Neuronal stem cell (in vitro differentiated cells): ENCODE measurements at regions not wholly inside any gene's neighbourhood (a gene's known extent, or its start where the extent isn't known, plus 50 kb on each side); places are given as distances from the start of the nearest gene placed in this dataset.

Experiments
- DNase-seq: peaks from one replicate; pipeline ENCODE4 v3.0.0-alpha.2; 2013; ENCODE audit warnings: low spot score
- H2AFZ ChIP-seq: one replicate; pipeline ENCODE4 v1.6.1; 2013; ENCODE audit warnings: mild to moderate bottlenecking, low read length, inconsistent platforms
- H2AK5ac ChIP-seq: 2 replicates; pipeline ENCODE4 v1.6.1; 2013; ENCODE audit warnings: low read depth, mild to moderate bottlenecking, inconsistent platforms, low read length, moderate library complexity, mixed read lengths
- H2BK120ac ChIP-seq: 2 replicates; pipeline ENCODE4 v1.6.1; 2013; ENCODE audit warnings: low read depth, mild to moderate bottlenecking, inconsistent platforms, low read length, moderate library complexity, mixed read lengths
- H2BK12ac ChIP-seq: one replicate; pipeline ENCODE4 v1.6.1; 2013; ENCODE audit warnings: low read length, inconsistent platforms
- H2BK15ac ChIP-seq: 2 replicates; pipeline ENCODE4 v1.6.1; 2013; ENCODE audit warnings: mild to moderate bottlenecking, low read length, inconsistent platforms, mixed read lengths
- H2BK5ac ChIP-seq: one replicate; pipeline ENCODE4 v1.6.1; 2013; ENCODE audit warnings: inconsistent platforms, mild to moderate bottlenecking, low read length, moderate library complexity
- H3K14ac ChIP-seq: one replicate; pipeline ENCODE4 v1.6.1; 2013; ENCODE audit warnings: low read length, inconsistent platforms
- H3K18ac ChIP-seq: 2 replicates; pipeline ENCODE4 v1.6.1; 2013; ENCODE audit warnings: low read length, inconsistent platforms
- H3K23ac ChIP-seq: 2 replicates; pipeline ENCODE4 v1.6.1; 2013; ENCODE audit warnings: low read depth, mild to moderate bottlenecking, mixed read lengths, low read length, inconsistent platforms; ENCODE audit not compliant: poor library complexity
- H3K27ac ChIP-seq: replicated peaks from 3 replicates; pipeline ENCODE4 v1.5.1; 2013; ENCODE audit warnings: low read length, inconsistent platforms
- H3K27me3 ChIP-seq, 3 experiments: 2 replicates each; pipeline ENCODE4 v1.6.1; 2013; ENCODE audit warnings: low read length in 3 of 3, mild to moderate bottlenecking in 2 of 3, inconsistent platforms in 1 of 3, low read depth in 1 of 3, mixed read lengths in 1 of 3, moderate library complexity in 1 of 3; ENCODE audit not compliant: control insufficient read depth in 3 of 3, insufficient read depth in 3 of 3
- H3K36me3 ChIP-seq, 2 donors: replicated peaks in 1 of 2; 2 replicates each; pipeline ENCODE4 v1.6.1; 2013; ENCODE audit warnings: low read length in 2 of 2; ENCODE audit not compliant: control insufficient read depth in 2 of 2, insufficient read depth in 2 of 2
- H3K4ac ChIP-seq: 2 replicates; pipeline ENCODE4 v1.6.1; 2013; ENCODE audit warnings: inconsistent platforms, mild to moderate bottlenecking, low read length, moderate library complexity
- H3K4me1 ChIP-seq, 2 donors: 1 replicate in 1 of 2; 2 replicates in 1 of 2; pipeline ENCODE4 v1.6.1; 2013; ENCODE audit warnings: low read length in 2 of 2, low read depth in 1 of 2; ENCODE audit not compliant: control insufficient read depth in 2 of 2, insufficient read depth in 1 of 2
- H3K4me2 ChIP-seq: one replicate; pipeline ENCODE4 v1.6.1; 2013; ENCODE audit warnings: mild to moderate bottlenecking, low read length, inconsistent platforms; ENCODE audit not compliant: insufficient read depth, poor library complexity, severe bottlenecking
- H3K4me3 ChIP-seq, 2 donors: 2 replicates each; pipeline ENCODE4 v1.5.1; 2013; ENCODE audit warnings: low read length in 2 of 2, mild to moderate bottlenecking in 2 of 2, inconsistent platforms in 1 of 2, moderate library complexity in 1 of 2
- H3K79me1 ChIP-seq: one replicate; pipeline ENCODE4 v1.6.1; 2013; ENCODE audit warnings: low read depth, mild to moderate bottlenecking, inconsistent platforms, low read length, moderate library complexity
- H3K9ac ChIP-seq: one replicate; pipeline ENCODE4 v1.6.1; 2013; ENCODE audit warnings: mild to moderate bottlenecking, low read depth, low read length, inconsistent platforms; ENCODE audit not compliant: poor library complexity
- H3K9me3 ChIP-seq, 2 donors: replicated peaks in 1 of 2; 2 replicates each; pipeline versions ENCODE3 to v1.6.1; 2013; ENCODE audit warnings: low read length in 2 of 2, mild to moderate bottlenecking in 2 of 2, inconsistent platforms in 1 of 2, low read depth in 1 of 2, mixed read lengths in 1 of 2, moderate library complexity in 1 of 2; ENCODE audit not compliant: control insufficient read depth in 2 of 2, insufficient read depth in 1 of 2
- H4K8ac ChIP-seq: one replicate; pipeline ENCODE4 v1.6.1; 2013; ENCODE audit warnings: low read depth, mild to moderate bottlenecking, inconsistent platforms, low read length, moderate library complexity
- H4K91ac ChIP-seq: one replicate; pipeline ENCODE4 v1.6.1; 2013; ENCODE audit warnings: low read length, low read depth, mild to moderate bottlenecking, inconsistent platforms; ENCODE audit not compliant: poor library complexity
- WGBS, 2 donors: extraction: QIAGEN DNeasy Blood & Tissue Kit; methylation state at CpG; one replicate each; pipeline ENCODE4 v1.1.7; 2013; ENCODE audit warnings: missing lambda C conversion rate in 2 of 2, mixed read lengths in 1 of 2; ENCODE audit not compliant: insufficient read length in 2 of 2, insufficient replicate concordance in 1 of 2; ENCODE audit errors: extremely low coverage in 2 of 2; 5-methylcytosine and 5-hydroxymethylcytosine counted together

GRCh38 chr5:96254980-96255691 is 177.9 kb downstream of the PCSK1 start:
- WGBS, 2 donors = no CpG with 5 or more reads among the region's 5 CpGs
- H3K4ac ChIP-seq = no peak overlapping the region

GRCh38 chr5:96253140-96253539 is 179.9 kb downstream of the PCSK1 start:
- no CpG with 5 or more reads among the region's 2 CpGs for WGBS, 2 donors
- Histone ChIP-seq H3K27ac (no peak overlapping the region), H3K18ac (no peak overlapping the region), H3K9ac (no peak overlapping the region), H4K91ac (no peak overlapping the region), H3K4me2 (no peak overlapping the region), H3K4me3 (no peak overlapping the region), H2AFZ (no peak overlapping the region), H2BK5ac (no peak overlapping the region), H2BK12ac (no peak overlapping the region), H3K9me3 (no peaks in the 10 kb centered on the region), H3K23ac (no peak overlapping the region), H3K79me1 (no peaks in the 10 kb centered on the region), H4K8ac (no peak overlapping the region), H3K27me3 (no peaks in the 10 kb centered on the region), H2BK15ac (no peak overlapping the region), H3K4me1 (peaks cover 0 to 5% of the 10 kb centered on the region in 2 donors), H3K4ac (no peak overlapping the region), H3K14ac (no peak overlapping the region), H2AK5ac (no peak overlapping the region), H2BK120ac (no peak overlapping the region), H3K36me3 (no peaks in the 10 kb centered on the region)
- DNase-seq = no peak

More at GRCh38 chr5:96254980-96255691, 177.9 kb downstream of the PCSK1 start:
- Histone ChIP-seq H3K9ac (no peak overlapping the region), H3K4me1 (no peaks in the 10 kb centered on the region), H2BK120ac (no peak overlapping the region), H3K9me3 (no peaks in the 10 kb centered on the region), H2AFZ (peak overlapping the region; percentile 33), H3K27ac (no peak overlapping the region), H3K27me3 (no peaks in the 10 kb centered on the region), H2AK5ac (no peak overlapping the region), H4K8ac (no peak overlapping the region), H3K79me1 (no peaks in the 10 kb centered on the region), H3K18ac (no peak overlapping the region), H2BK5ac (no peak overlapping the region), H2BK15ac (no peak overlapping the region), H3K36me3 (no peaks in the 10 kb centered on the region), H2BK12ac (no peak overlapping the region), H3K4me2 (no peak overlapping the region), H3K4me3 (no peak overlapping the region), H4K91ac (no peak overlapping the region), H3K14ac (no peak overlapping the region), H3K23ac (no peak overlapping the region)
- DNase-seq = no peak

GRCh38 chr5:96252596-96252995 is 180.5 kb downstream of the PCSK1 start:
- no peak overlapping the region for H2BK12ac ChIP-seq

GRCh38 chr5:96250782-96251181 is 182.3 kb downstream of the PCSK1 start:
- H2AK5ac ChIP-seq = no peak overlapping the region
- no peak overlapping the region for H3K27ac ChIP-seq
- WGBS, 2 donors = no CpG with 5 or more reads among the region's 2 CpGs
- H3K14ac ChIP-seq = no peak overlapping the region
- H2BK5ac ChIP-seq = no peak overlapping the region
- no peak for DNase-seq
- no peaks in the 10 kb centered on the region for H3K27me3 ChIP-seq
- no peak overlapping the region for H3K4ac ChIP-seq
- H3K4me1 ChIP-seq = peaks cover 9 to 23% of the 10 kb centered on the region in 2 donors
- H3K18ac ChIP-seq = no peak overlapping the region
- no peak overlapping the region for H2BK15ac ChIP-seq
- no peak overlapping the region for H4K91ac ChIP-seq
- H4K8ac ChIP-seq = no peak overlapping the region
- H3K23ac ChIP-seq = no peak overlapping the region
- no peak overlapping the region for H2BK12ac ChIP-seq
- no peak overlapping the region for H3K4me3 ChIP-seq
- no peak overlapping the region for H2BK120ac ChIP-seq
- H2AFZ ChIP-seq = no peak overlapping the region
- no peaks in the 10 kb centered on the region for H3K9me3 ChIP-seq
- no peaks in the 10 kb centered on the region for H3K79me1 ChIP-seq
- H3K36me3 ChIP-seq = no peaks in the 10 kb centered on the region
- no peak overlapping the region for H3K4me2 ChIP-seq
- H3K9ac ChIP-seq = no peak overlapping the region

More at GRCh38 chr5:96252596-96252995, 180.5 kb downstream of the PCSK1 start:
- Histone ChIP-seq H3K79me1 (no peaks in the 10 kb centered on the region), H2AFZ (no peak overlapping the region), H3K4me2 (no peak overlapping the region), H3K14ac (no peak overlapping the region), H3K36me3 (no peaks in the 10 kb centered on the region), H3K9me3 (no peaks in the 10 kb centered on the region), H4K8ac (no peak overlapping the region), H2BK5ac (no peak overlapping the region), H3K9ac (no peak overlapping the region), H3K23ac (no peak overlapping the region), H3K27ac (no peak overlapping the region), H3K4me1 (peaks cover 4 to 11% of the 10 kb centered on the region in 2 donors), H3K4me3 (no peak overlapping the region), H2BK120ac (no peak overlapping the region), H3K18ac (no peak overlapping the region), H4K91ac (no peak overlapping the region), H2BK15ac (no peak overlapping the region), H2AK5ac (no peak overlapping the region), H3K4ac (no peak overlapping the region), H3K27me3 (no peaks in the 10 kb centered on the region)
- DNase-seq = no peak
- no CpG with 5 or more reads among the region's 4 CpGs for WGBS, 2 donors
